PFSK-1 (cell line): ENCODE measurements at regions not wholly inside any gene's neighbourhood (a gene's known extent, or its start where the extent isn't known, plus 50 kb on each side); places are given as distances from the start of the nearest gene placed in this dataset.

Experiments
- FOXP2 ChIP-seq: optimal IDR thresholded peaks from 2 replicates; pipeline ENCODE3; 2011; ENCODE audit warnings: borderline replicate concordance, control low read depth, inconsistent platforms; ENCODE audit not compliant: insufficient read depth; ENCODE audit errors: extremely low read length, extremely low read depth
- POLR2AphosphoS5 ChIP-seq: IDR thresholded peaks from 2 replicates; pipeline ENCODE4 v1.6.1; 2012; ENCODE audit warnings: low read depth, mild to moderate bottlenecking, control low read depth, low read length, moderate library complexity
- SIN3A ChIP-seq: IDR thresholded peaks from 2 replicates; pipeline ENCODE4 v1.6.1; 2012; ENCODE audit warnings: mild to moderate bottlenecking, low read length, moderate library complexity, borderline replicate concordance; ENCODE audit not compliant: insufficient read depth
- TAF1 ChIP-seq: IDR thresholded peaks from 2 replicates; pipeline ENCODE4 v1.6.1; 2012; ENCODE audit warnings: low read length, control low read depth, borderline replicate concordance; ENCODE audit not compliant: insufficient read depth
- TF ChIP-seq, protein P1 (sequence below), 2 experiments: IDR thresholded peaks; 2 replicates each; pipeline versions ENCODE4 v1.6.1 to v1.8.0; 2011 to 2012; ENCODE audit warnings: low read depth in 2 of 2, low read length in 2 of 2, control low read depth in 1 of 2, inconsistent platforms in 1 of 2, mild to moderate bottlenecking in 1 of 2, moderate library complexity in 1 of 2; ENCODE audit not compliant: insufficient read depth in 1 of 2

GRCh38 chr4:111869339-111869738 is 275.9 kb upstream of the FAM241A start:
- TF ChIP-seq POLR2AphosphoS5 (no peak), SIN3A (no peak), FOXP2 (no peak), TAF1 (no peak)
- TF ChIP-seq, protein P1, sequence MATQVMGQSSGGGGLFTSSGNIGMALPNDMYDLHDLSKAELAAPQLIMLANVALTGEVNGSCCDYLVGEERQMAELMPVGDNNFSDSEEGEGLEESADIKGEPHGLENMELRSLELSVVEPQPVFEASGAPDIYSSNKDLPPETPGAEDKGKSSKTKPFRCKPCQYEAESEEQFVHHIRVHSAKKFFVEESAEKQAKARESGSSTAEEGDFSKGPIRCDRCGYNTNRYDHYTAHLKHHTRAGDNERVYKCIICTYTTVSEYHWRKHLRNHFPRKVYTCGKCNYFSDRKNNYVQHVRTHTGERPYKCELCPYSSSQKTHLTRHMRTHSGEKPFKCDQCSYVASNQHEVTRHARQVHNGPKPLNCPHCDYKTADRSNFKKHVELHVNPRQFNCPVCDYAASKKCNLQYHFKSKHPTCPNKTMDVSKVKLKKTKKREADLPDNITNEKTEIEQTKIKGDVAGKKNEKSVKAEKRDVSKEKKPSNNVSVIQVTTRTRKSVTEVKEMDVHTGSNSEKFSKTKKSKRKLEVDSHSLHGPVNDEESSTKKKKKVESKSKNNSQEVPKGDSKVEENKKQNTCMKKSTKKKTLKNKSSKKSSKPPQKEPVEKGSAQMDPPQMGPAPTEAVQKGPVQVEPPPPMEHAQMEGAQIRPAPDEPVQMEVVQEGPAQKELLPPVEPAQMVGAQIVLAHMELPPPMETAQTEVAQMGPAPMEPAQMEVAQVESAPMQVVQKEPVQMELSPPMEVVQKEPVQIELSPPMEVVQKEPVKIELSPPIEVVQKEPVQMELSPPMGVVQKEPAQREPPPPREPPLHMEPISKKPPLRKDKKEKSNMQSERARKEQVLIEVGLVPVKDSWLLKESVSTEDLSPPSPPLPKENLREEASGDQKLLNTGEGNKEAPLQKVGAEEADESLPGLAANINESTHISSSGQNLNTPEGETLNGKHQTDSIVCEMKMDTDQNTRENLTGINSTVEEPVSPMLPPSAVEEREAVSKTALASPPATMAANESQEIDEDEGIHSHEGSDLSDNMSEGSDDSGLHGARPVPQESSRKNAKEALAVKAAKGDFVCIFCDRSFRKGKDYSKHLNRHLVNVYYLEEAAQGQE (IDR thresholded peaks at IDR 0.05; ENCODE audit: insufficient read depth in 1 of 2, low read depth in 2 of 2, low read length in 2 of 2), result no peak

DNA sequence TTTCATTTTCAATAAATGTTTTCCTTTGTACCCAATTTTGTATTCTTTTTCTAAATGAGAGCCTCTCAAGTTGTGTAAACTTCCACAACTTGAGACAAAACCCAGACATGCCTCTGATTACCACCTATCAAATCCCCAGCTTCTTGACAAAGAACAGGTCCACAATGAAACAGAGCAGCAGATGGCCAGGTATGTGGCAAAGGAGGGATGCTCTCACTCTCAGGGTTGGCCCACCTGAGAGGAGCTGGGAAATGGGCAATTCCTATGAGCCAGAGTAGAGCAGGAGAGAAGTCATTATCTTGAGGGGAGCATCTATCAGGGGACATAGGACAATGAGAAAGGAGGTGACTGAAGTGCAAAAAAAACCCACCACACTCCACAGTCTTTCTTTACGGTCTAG is 273.5 kb upstream of the FAM241A start:
- TF ChIP-seq POLR2AphosphoS5 (no peak), TAF1 (no peak), FOXP2 (no peak), SIN3A (no peak)
- TF ChIP-seq, protein P1 (IDR thresholded peaks at IDR 0.05; ENCODE audit: insufficient read depth in 1 of 2, low read depth in 2 of 2, low read length in 2 of 2), result no peak

DNA sequence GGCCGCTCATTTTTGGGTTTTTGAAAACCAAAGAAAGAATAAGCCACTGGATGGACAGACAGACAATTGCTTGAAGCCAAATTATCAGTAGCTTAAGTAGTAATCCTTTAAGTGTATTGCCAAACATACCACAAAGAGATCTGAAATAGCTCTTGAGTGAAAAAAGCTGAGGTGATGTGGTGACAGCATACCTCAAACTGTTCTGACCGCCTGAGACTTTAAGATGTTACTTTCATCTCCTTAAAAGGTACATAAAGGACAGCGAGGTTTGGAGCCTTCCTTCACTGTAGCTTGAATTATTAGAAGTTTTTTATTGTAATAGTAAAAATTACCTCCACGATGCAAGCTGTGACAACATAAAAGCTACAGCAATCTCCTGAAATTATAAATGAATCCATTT is 271.5 kb upstream of the FAM241A start:
- TF ChIP-seq FOXP2 (no peak), POLR2AphosphoS5 (no peak), SIN3A (no peak), TAF1 (no peak)
- TF ChIP-seq, protein P1 (IDR thresholded peaks at IDR 0.05; ENCODE audit: insufficient read depth in 1 of 2, low read depth in 2 of 2, low read length in 2 of 2), result no peak

GRCh38 chr4:111879539-111879938 is 265.7 kb upstream of the FAM241A start:
- TF ChIP-seq POLR2AphosphoS5 (no peak), SIN3A (no peak), FOXP2 (no peak), TAF1 (no peak)
- TF ChIP-seq, protein P1 (IDR thresholded peaks at IDR 0.05; ENCODE audit: insufficient read depth in 1 of 2, low read depth in 2 of 2, low read length in 2 of 2), result no peak

- TF ChIP-seq POLR2AphosphoS5 (no peak), TAF1 (no peak), SIN3A (no peak), FOXP2 (no peak)
- TF ChIP-seq, protein P1 (IDR thresholded peaks at IDR 0.05; ENCODE audit: insufficient read depth in 1 of 2, low read depth in 2 of 2, low read length in 2 of 2), result no peak
Measured at GRCh38 chr4:111880116-111880515, 265.1 kb upstream of the FAM241A start.
